ENCODE measurements at regions not wholly inside any gene's neighbourhood (a gene's known extent, or its start where the extent isn't known, plus 50 kb on each side); places are given as distances from the start of the nearest gene placed in this dataset.

GRCh38 chr1:37240897-37241296 lies 206.6 kb upstream of the GRIK3 start:
- H3K4me3 Mint-ChIP-seq: peak overlapping the region in 1 of 2 experiments; percentile 26; a peak in 1 of 5 replicates
- no peak overlapping the region for H3K9ac ChIP-seq (ENCODE audit: extremely low read depth, insufficient read length, low read length)
- no peak overlapping the region for H2AFZ ChIP-seq (ENCODE audit: low read length)

More at GRCh38 chr1:37240897-37241296, 206.6 kb upstream of the GRIK3 start:
- Mint-ChIP-seq H3K4me1 (peaks cover 37 to 59% of the 10 kb centered on the region in 2 experiments), H3K27me3 (ENCODE audit: low read depth) (peaks cover 54% of the 10 kb centered on the region), H3K9me3 (no peaks in the 10 kb centered on the region; a peak in 1 of 5 replicates), H3K27ac (peak overlapping the region in 1 of 3 experiments; percentile 44; a peak in 1 of 7 replicates), H3K36me3 (ENCODE audit: insufficient read depth in 1 of 3, low read depth in 3 of 3) (no peaks in the 10 kb centered on the region; a peak in 2 of 7 replicates)
- Histone ChIP-seq H3K27ac (ENCODE audit: insufficient read length, low read depth, low read length) (no peak overlapping the region), H3K79me2 (ENCODE audit: insufficient read depth, low read length) (no peaks in the 10 kb centered on the region), H3K27me3 (ENCODE audit: insufficient read depth, low read length) (no peaks in the 10 kb centered on the region; the same call in 1 of the 2 replicates), H3K79me1 (ENCODE audit: insufficient read depth, low read depth, low read length, poor library complexity, severe bottlenecking) (no peaks in the 10 kb centered on the region), H4K20me1 (ENCODE audit: control insufficient read depth, insufficient read depth, insufficient read length) (no peaks in the 10 kb centered on the region), H3K18ac (ENCODE audit: insufficient read length, low read depth, low read length) (peak overlapping the region; percentile 22), H3K4me1 (ENCODE audit: insufficient read depth, low read length) (peaks cover 10% of the 10 kb centered on the region), H3K4me2 (ENCODE audit: insufficient read depth, insufficient read length, low read length) (no peak overlapping the region), H4K5ac (ENCODE audit: insufficient read length, low read depth, low read length) (no peak overlapping the region), H3K23ac (ENCODE audit: insufficient read length, low read depth, low read length) (no peak overlapping the region), H2BK12ac (ENCODE audit: insufficient read length, low read depth, low read length) (no peak overlapping the region), H3K14ac (ENCODE audit: insufficient read depth, low read length) (peak overlapping the region; percentile 33; the same call in 1 of the 2 replicates), H3T11ph (ENCODE audit: low read length) (no peak overlapping the region), H3K4ac (ENCODE audit: low read depth, low read length) (no peak overlapping the region), H2BK120ac (ENCODE audit: low read depth, low read length, poor library complexity, severe bottlenecking) (no peak overlapping the region), H3K23me2 (ENCODE audit: insufficient read length, low read depth, low read length, poor library complexity, severe bottlenecking) (no peaks in the 10 kb centered on the region), H3K56ac (ENCODE audit: insufficient read length, low read depth, low read length) (no peak overlapping the region), H3K9me3 (ENCODE audit: control insufficient read depth, low read depth, low read length) (no peaks in the 10 kb centered on the region), H2BK20ac (ENCODE audit: low read depth, low read length, poor library complexity, severe bottlenecking) (no peak overlapping the region), H2AK5ac (ENCODE audit: insufficient read length, low read length) (no peak overlapping the region), H2BK15ac (ENCODE audit: low read depth, low read length) (no peak overlapping the region), H4K91ac (ENCODE audit: insufficient read length, low read depth, low read length) (no peak overlapping the region), H2BK5ac (ENCODE audit: insufficient read length, low read length) (no peak overlapping the region), H4K8ac (replicated peaks; ENCODE audit: insufficient read length, low read depth, low read length) (no peak overlapping the region)
- no peak for DNase-seq
- TF ChIP-seq CTCF (conservative IDR thresholded peaks at IDR 0.05): no peak
- no CpG with 5 or more reads among the region's 15 CpGs for WGBS (ENCODE audit: extremely low coverage, insufficient read length, low lambda C conversion rate)

All from H9 (cell line).